ENCODE measurements at regions not wholly inside any gene's neighbourhood (a gene's known extent, or its start where the extent isn't known, plus 50 kb on each side); places are given as distances from the start of the nearest gene placed in this dataset.

DNA sequence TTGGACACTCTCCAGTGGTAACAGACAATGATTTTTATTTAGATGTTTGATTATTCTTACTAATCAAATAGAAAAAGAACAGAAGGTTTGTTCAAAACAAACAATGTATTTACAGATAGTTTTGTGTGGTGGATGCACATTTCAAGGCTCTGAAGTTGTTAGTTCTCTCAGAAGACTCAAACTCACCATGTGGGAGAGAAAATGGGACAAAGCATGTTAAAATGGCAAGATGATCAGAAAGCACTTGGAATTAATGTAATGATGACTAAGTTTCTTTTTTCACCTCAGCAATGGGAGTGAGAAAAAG is 450.5 kb upstream of the KCNMB2 start:
- H3K27ac ChIP-seq: peak overlapping the region in 6 of 8 donors; percentile 6 to 50 (median 18)
- intact Hi-C loops (cut with DNase I; ENCODE audit: low total_unique reads): no loop called here
- no peaks in the 10 kb centered on the region for H3K27me3 ChIP-seq (replicated peaks in 1 of 7)

GRCh38 chr3:178086144-178086825 is 450.0 kb upstream of the KCNMB2 start:
- no peaks in the 10 kb centered on the region for H3K9me3 ChIP-seq
- H3K36me3 ChIP-seq: no peaks in the 10 kb centered on the region
- no peaks in the 10 kb centered on the region for H3K27me3 ChIP-seq (replicated peaks in 1 of 7)
- 60 to 76% (median 66%) methylated on average over 6 of the region's 6 CpGs for WGBS, 5 donors
- DNase-seq: no peak
- TF ChIP-seq POLR2AphosphoS5 (IDR thresholded peaks at IDR 0.05): no peak
- no peak for TF ChIP-seq POLR2A (IDR thresholded peaks at IDR 0.05)
- intact Hi-C loops (cut with DNase I; ENCODE audit: low total_unique reads): no loop called here
- H3K27ac ChIP-seq: peak overlapping the region in 1 of 8 donors; percentile 14
- no peak overlapping the region for H3K4me3 ChIP-seq
- peaks cover 0 to 34% (median 15%) of the 10 kb centered on the region in 6 donors for H3K4me1 ChIP-seq

More for the DNA sequence above, 450.5 kb upstream of the KCNMB2 start:
- DNase-seq: no peak
- H3K36me3 ChIP-seq: no peaks in the 10 kb centered on the region
- no peak overlapping the region for H3K4me3 ChIP-seq
- H3K4me1 ChIP-seq: peaks cover 0 to 34% (median 15%) of the 10 kb centered on the region in 6 donors
- TF ChIP-seq POLR2A (IDR thresholded peaks at IDR 0.05) (no peak), CTCF (IDR thresholded peaks at IDR 0.05 in 8 of 11, conservative IDR thresholded peaks at IDR 0.05 in 3 of 11) (no peak), POLR2AphosphoS5 (IDR thresholded peaks at IDR 0.05) (no peak)
- no peaks in the 10 kb centered on the region for H3K9me3 ChIP-seq

DNA sequence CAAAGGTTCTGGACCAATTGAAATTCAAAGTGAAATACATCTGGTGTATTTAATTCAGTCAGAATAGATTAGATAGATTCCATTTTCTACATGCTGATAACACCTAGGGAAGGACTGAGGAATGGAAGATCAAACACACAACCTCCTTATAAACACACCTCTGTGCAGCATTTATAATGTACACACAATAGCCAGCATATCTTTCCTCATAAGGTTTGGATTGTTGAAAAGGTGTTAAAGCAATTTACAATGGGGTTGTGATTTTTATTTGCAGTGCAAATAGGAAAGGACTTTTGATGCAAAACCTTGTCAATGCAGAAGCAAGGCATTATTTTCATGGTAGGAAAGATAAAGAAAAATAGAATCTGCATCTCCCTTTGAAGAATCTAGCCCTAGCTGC is 448.9 kb upstream of the KCNMB2 start:
- Histone ChIP-seq H3K27me3 (replicated peaks in 1 of 7) (no peaks in the 10 kb centered on the region), H3K27ac (no peak overlapping the region), H3K9me3 (peaks cover 0 to 8% (median 0%) of the 10 kb centered on the region in 8 donors), H3K4me1 (peaks cover 0 to 34% (median 15%) of the 10 kb centered on the region in 6 donors), H3K36me3 (no peaks in the 10 kb centered on the region), H3K4me3 (no peak overlapping the region)
- DNase-seq: no peak
- TF ChIP-seq CTCF (IDR thresholded peaks at IDR 0.05 in 8 of 11, conservative IDR thresholded peaks at IDR 0.05 in 3 of 11) (no peak), POLR2AphosphoS5 (IDR thresholded peaks at IDR 0.05) (no peak), POLR2A (IDR thresholded peaks at IDR 0.05) (no peak)
- intact Hi-C loops (cut with DNase I; ENCODE audit: low total_unique reads): no loop called here

DNA sequence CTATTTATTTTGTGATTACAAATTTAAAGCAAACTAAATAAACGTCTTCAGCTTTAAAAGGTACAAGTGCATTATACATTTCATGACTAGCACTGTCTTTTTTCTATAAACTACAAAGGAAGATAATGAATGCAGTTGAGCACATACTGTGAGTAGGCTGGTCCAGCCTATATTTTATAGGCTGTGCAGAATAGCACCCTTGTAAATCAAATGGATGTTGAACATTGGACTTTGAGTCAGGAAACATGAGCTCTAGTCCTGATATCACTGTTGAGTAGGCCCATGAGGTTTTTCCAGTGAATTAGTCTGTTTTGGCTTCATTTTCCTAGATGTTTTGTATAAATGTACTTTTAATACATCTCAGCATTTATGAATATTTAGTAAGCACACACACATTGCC is 447.3 kb upstream of the KCNMB2 start:
- no peak overlapping the region for H3K4me3 ChIP-seq
- H3K36me3 ChIP-seq: no peaks in the 10 kb centered on the region
- DNase-seq: no peak
- H3K27me3 ChIP-seq (replicated peaks in 1 of 7): no peaks in the 10 kb centered on the region
- no peak for TF ChIP-seq POLR2AphosphoS5 (IDR thresholded peaks at IDR 0.05)
- no peak for TF ChIP-seq POLR2A (IDR thresholded peaks at IDR 0.05)
- no peak for TF ChIP-seq CTCF (IDR thresholded peaks at IDR 0.05 in 8 of 11, conservative IDR thresholded peaks at IDR 0.05 in 3 of 11)
- no peak overlapping the region for H3K27ac ChIP-seq
- peaks cover 0 to 20% (median 2%) of the 10 kb centered on the region in 8 donors for H3K9me3 ChIP-seq
- H3K4me1 ChIP-seq: peaks cover 0 to 27% (median 11%) of the 10 kb centered on the region in 6 donors
- intact Hi-C loops (cut with DNase I; ENCODE audit: low total_unique reads): no loop called here
- 39 to 62% (median 46%) methylated on average over 1 of the region's 1 CpG for WGBS, 5 donors

All from spleen (tissue), 11 donors.